ENCODE measurements at regions not wholly inside any gene's neighbourhood (a gene's known extent, or its start where the extent isn't known, plus 50 kb on each side); places are given as distances from the start of the nearest gene placed in this dataset.

GRCh38 chr16:86214326-86215232, 295.7 kb upstream of the FOXF1 start:
- Histone ChIP-seq H3K27ac (ENCODE audit: low read depth, low read length) (no peak overlapping the region), H3K36me3 (ENCODE audit: control insufficient read depth, low read length) (no peaks in the 10 kb centered on the region), H3K9me3 (ENCODE audit: control insufficient read depth, insufficient read depth, low read length) (no peaks in the 10 kb centered on the region), H3K79me2 (ENCODE audit: control insufficient read depth, low read length) (no peaks in the 10 kb centered on the region), H3F3A (ENCODE audit: control insufficient read depth, insufficient read depth) (no peaks in the 10 kb centered on the region), H3K4me3 (ENCODE audit: low read length) (no peak overlapping the region), H3K4me1 (ENCODE audit: control insufficient read depth, low read length) (peaks cover 7% of the 10 kb centered on the region), H4K20me1 (ENCODE audit: control insufficient read depth, insufficient read depth, low read depth, low read length) (no peaks in the 10 kb centered on the region), H3K4me2 (ENCODE audit: low read length) (no peak overlapping the region), H3K27me3 (ENCODE audit: control insufficient read depth, low read length) (no peaks in the 10 kb centered on the region), H3K9me2 (replicated peaks; ENCODE audit: control insufficient read depth, low read length) (no peaks in the 10 kb centered on the region)
- TF ChIP-seq CTCF (IDR thresholded peaks at IDR 0.05; ENCODE audit: low read depth, low read length, poor library complexity, severe bottlenecking) (no peak), EZH2phosphoT487 (IDR thresholded peaks at IDR 0.05; ENCODE audit: borderline replicate concordance, low read length) (no peak)

DNA sequence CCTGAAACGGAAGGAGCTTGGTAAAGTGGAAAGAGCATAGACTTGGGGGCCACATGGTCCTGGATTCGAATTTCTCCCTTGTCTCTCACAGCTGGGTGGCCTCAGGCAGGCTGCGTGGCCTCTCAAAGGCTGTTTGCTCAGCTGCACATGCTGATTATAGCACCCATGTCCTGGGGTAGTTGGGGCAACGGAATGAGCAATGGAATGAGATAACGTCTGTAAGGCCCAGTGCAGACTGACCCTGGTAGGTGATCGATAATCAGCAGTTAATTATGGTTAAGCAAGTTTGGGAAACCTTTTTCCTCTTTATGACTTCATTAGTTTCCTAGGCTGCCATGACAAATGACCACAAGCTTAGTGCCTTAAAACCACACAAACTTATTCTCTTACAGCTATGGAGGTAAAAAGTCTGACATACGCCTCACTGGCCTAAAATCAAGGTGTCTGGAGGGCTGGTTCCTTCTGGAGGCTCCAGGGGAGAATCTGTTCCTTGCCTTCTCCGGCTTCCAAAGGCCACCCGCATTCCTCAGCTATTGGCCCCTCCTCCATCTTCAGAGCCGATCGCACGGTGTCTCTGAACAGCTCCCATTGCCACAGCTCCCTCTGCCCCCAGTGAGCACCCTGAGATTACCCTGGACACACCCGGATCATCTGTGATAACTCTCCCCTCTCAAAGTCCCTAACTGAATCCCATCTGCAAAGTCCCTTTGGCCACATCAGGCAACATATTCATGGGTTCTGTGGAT, 294.9 kb upstream of the FOXF1 start:
- no peak for TF ChIP-seq EZH2phosphoT487 (IDR thresholded peaks at IDR 0.05; ENCODE audit: borderline replicate concordance, low read length)
- TF ChIP-seq CTCF (IDR thresholded peaks at IDR 0.05; ENCODE audit: low read depth, low read length, poor library complexity, severe bottlenecking), result no peak
- no peak overlapping the region for H3K27ac ChIP-seq (ENCODE audit: low read depth, low read length)
- H3K4me3 ChIP-seq (ENCODE audit: low read length), result no peak overlapping the region
- H3K36me3 ChIP-seq (ENCODE audit: control insufficient read depth, low read length), result no peaks in the 10 kb centered on the region
- H3K4me1 ChIP-seq (ENCODE audit: control insufficient read depth, low read length), result peaks cover 7% of the 10 kb centered on the region
- no peaks in the 10 kb centered on the region for H4K20me1 ChIP-seq (ENCODE audit: control insufficient read depth, insufficient read depth, low read depth, low read length)
- H3K9me3 ChIP-seq (ENCODE audit: control insufficient read depth, insufficient read depth, low read length), result no peaks in the 10 kb centered on the region
- no peaks in the 10 kb centered on the region for H3K79me2 ChIP-seq (ENCODE audit: control insufficient read depth, low read length)
- no peaks in the 10 kb centered on the region for H3K9me2 ChIP-seq (replicated peaks; ENCODE audit: control insufficient read depth, low read length)
- H3K4me2 ChIP-seq (ENCODE audit: low read length), result no peak overlapping the region
- H3K27me3 ChIP-seq (ENCODE audit: control insufficient read depth, low read length), result no peaks in the 10 kb centered on the region
- H3F3A ChIP-seq (ENCODE audit: control insufficient read depth, insufficient read depth), result no peaks in the 10 kb centered on the region

GRCh38 chr16:86215979-86216585, 294.2 kb upstream of the FOXF1 start:
- Histone ChIP-seq H3K9me2 (replicated peaks; ENCODE audit: control insufficient read depth, low read length) (no peaks in the 10 kb centered on the region), H3K4me2 (ENCODE audit: low read length) (no peak overlapping the region), H3K79me2 (ENCODE audit: control insufficient read depth, low read length) (no peaks in the 10 kb centered on the region), H3K4me1 (ENCODE audit: control insufficient read depth, low read length) (peaks cover 7% of the 10 kb centered on the region), H3F3A (ENCODE audit: control insufficient read depth, insufficient read depth) (no peaks in the 10 kb centered on the region), H3K27me3 (ENCODE audit: control insufficient read depth, low read length) (no peaks in the 10 kb centered on the region), H3K9me3 (ENCODE audit: control insufficient read depth, insufficient read depth, low read length) (no peaks in the 10 kb centered on the region), H4K20me1 (ENCODE audit: control insufficient read depth, insufficient read depth, low read depth, low read length) (no peaks in the 10 kb centered on the region), H3K36me3 (ENCODE audit: control insufficient read depth, low read length) (no peaks in the 10 kb centered on the region), H3K4me3 (ENCODE audit: low read length) (no peak overlapping the region), H3K27ac (ENCODE audit: low read depth, low read length) (no peak overlapping the region)
- TF ChIP-seq EZH2phosphoT487 (IDR thresholded peaks at IDR 0.05; ENCODE audit: borderline replicate concordance, low read length) (no peak), CTCF (IDR thresholded peaks at IDR 0.05; ENCODE audit: low read depth, low read length, poor library complexity, severe bottlenecking) (no peak)

All from DOHH2 (cell line).